ENCODE measurements at regions not wholly inside any gene's neighbourhood (a gene's known extent, or its start where the extent isn't known, plus 50 kb on each side); places are given as distances from the start of the nearest gene placed in this dataset.

GRCh38 chr3:146865175-146865755, 260.1 kb upstream of the PLSCR5 start:
- TF ChIP-seq POLR2AphosphoS5 (IDR thresholded peaks at IDR 0.05; ENCODE audit: borderline replicate concordance, low read depth, low read length) (no peak), EZH2 (IDR thresholded peaks at IDR 0.05) (no peak), FOXP2 (optimal IDR thresholded peaks at IDR 0.05; ENCODE audit: control extremely low read depth, extremely low read length, insufficient read depth) (no peak)
